CD4-positive, alpha-beta memory T cell (primary cell): ENCODE measurements at regions not wholly inside any gene's neighbourhood (a gene's known extent, or its start where the extent isn't known, plus 50 kb on each side); places are given as distances from the start of the nearest gene placed in this dataset.
"Not testable (repeated sequence)": the region's sequence is repeated elsewhere in the genome, so short reads cannot be mapped to it uniquely, and the experiment has no call there.

ENCODE experiments used
- CTCF ChIA-PET: fragments of 350-600 bp; sonication (Branson Sonifier 250); formaldehyde crosslinking; loops from one replicate; lab custom pipeline; 2021; ENCODE audit warnings: inconsistent platforms; ENCODE audit not compliant: partially characterized antibody; lab: Charles Lee
- POLR2A ChIA-PET: fragments of 350-600 bp; sonication (Branson Sonifier 250); formaldehyde crosslinking; loops from one replicate; lab custom pipeline; 2021; ENCODE audit not compliant: partially characterized antibody; lab: Charles Lee
- DNase-seq, 5 donors: peaks; one replicate each; pipeline versions ENCODE4 v3.0.0 to v3.0.0-alpha.2; 2020 to 2022; ENCODE audit warnings: mixed read lengths in 1 of 5
- H3K27ac ChIP-seq: one replicate; pipeline ENCODE4 v1.7.0; 2013; ENCODE audit warnings: low read depth, low read length
- H3K27me3 ChIP-seq: 2 replicates; pipeline ENCODE4 v1.7.0; 2013; ENCODE audit warnings: mild to moderate bottlenecking, low read length, moderate library complexity; ENCODE audit not compliant: insufficient read depth
- H3K36me3 ChIP-seq: 2 replicates; pipeline ENCODE4 v1.7.0; 2013; ENCODE audit warnings: mild to moderate bottlenecking, low read length, moderate library complexity; ENCODE audit not compliant: insufficient read depth
- H3K4me1 ChIP-seq: 2 replicates; pipeline ENCODE4 v1.7.0; 2013; ENCODE audit warnings: mild to moderate bottlenecking, low read length, moderate library complexity; ENCODE audit not compliant: insufficient read depth
- H3K4me3 ChIP-seq, 2 donors: one replicate each; pipeline ENCODE4 v1.7.0; 2013; ENCODE audit warnings: low read length in 2 of 2, mild to moderate bottlenecking in 1 of 2
- H3K9me3 ChIP-seq, 2 donors: one replicate each; pipeline ENCODE4 v1.7.0; 2013; ENCODE audit warnings: low read length in 2 of 2, control low read depth in 1 of 2; ENCODE audit not compliant: control insufficient read depth in 1 of 2
- H3K27ac Mint-ChIP-seq, 7 donors: one replicate each; pipeline ENCODE4 v1.8.0; 2020 to 2021; ENCODE audit warnings: mixed read lengths in 7 of 7, mild to moderate bottlenecking in 6 of 7, inconsistent platforms in 3 of 7, moderate library complexity in 3 of 7
- H3K27me3 Mint-ChIP-seq, 2 donors: one replicate each; pipeline ENCODE4 v1.8.0; 2020 to 2021; ENCODE audit warnings: mixed read lengths in 2 of 2
- H3K36me3 Mint-ChIP-seq, 2 donors: one replicate each; pipeline ENCODE4 v1.8.0; 2020 to 2021; ENCODE audit warnings: mixed read lengths in 2 of 2, inconsistent platforms in 1 of 2, mild to moderate bottlenecking in 1 of 2
- H3K4me1 Mint-ChIP-seq, 4 donors: one replicate each; pipeline ENCODE4 v1.8.0; 2020 to 2021; ENCODE audit warnings: mixed read lengths in 4 of 4, mild to moderate bottlenecking in 1 of 4
- H3K4me3 Mint-ChIP-seq, 8 donors: one replicate each; pipeline ENCODE4 v1.8.0; 2020 to 2021; ENCODE audit warnings: mixed read lengths in 8 of 8, mild to moderate bottlenecking in 7 of 8, moderate library complexity in 6 of 8, inconsistent platforms in 3 of 8
- H3K9me3 Mint-ChIP-seq, 8 donors: one replicate each; pipeline ENCODE4 v1.8.0; 2020 to 2021; ENCODE audit warnings: mixed read lengths in 8 of 8, mild to moderate bottlenecking in 5 of 8, inconsistent platforms in 3 of 8, moderate library complexity in 1 of 8
- intact Hi-C: fragments of 100-400 bp; cut with micrococcal nuclease; formaldehyde crosslinking; loops from one replicate; pipeline ENCODE4 v1.15.1; 2023

- Mint-ChIP-seq H3K4me3 (no peak overlapping the region), H3K4me1 (no peaks in the 10 kb centered on the region), H3K27ac (no peak overlapping the region), H3K27me3 (no peaks in the 10 kb centered on the region), H3K9me3 (peaks cover 0 to 6% (median 2%) of the 10 kb centered on the region in 8 donors), H3K36me3 (no peaks in the 10 kb centered on the region)
- DNase-seq: no peak
- Histone ChIP-seq H3K9me3 (no peaks in the 10 kb centered on the region), H3K36me3 (no peaks in the 10 kb centered on the region), H3K27me3 (no peaks in the 10 kb centered on the region), H3K27ac (no peak overlapping the region), H3K4me3 (no peak overlapping the region), H3K4me1 (no peaks in the 10 kb centered on the region)
- ChIA-PET CTCF (no interaction called here), POLR2A (no interaction called here)
- intact Hi-C loops: no loop called here
These were observed 137.5 kb upstream of the TRPC6 start for GRCh38 chr11:101721270-101721669.

- H3K27me3 Mint-ChIP-seq: no peaks in the 10 kb centered on the region
- H3K9me3 Mint-ChIP-seq: peaks cover 0 to 6% (median 3%) of the 10 kb centered on the region in 8 donors
- POLR2A ChIA-PET: no interaction called here
- no peak overlapping the region for H3K4me3 Mint-ChIP-seq
- H3K9me3 ChIP-seq: no peaks in the 10 kb centered on the region
- no peak overlapping the region for H3K27ac Mint-ChIP-seq
- no peaks in the 10 kb centered on the region for H3K36me3 Mint-ChIP-seq
- CTCF ChIA-PET: no interaction called here
- no peaks in the 10 kb centered on the region for H3K27me3 ChIP-seq
- H3K27ac ChIP-seq: no peak overlapping the region
- no peak for DNase-seq
- no peaks in the 10 kb centered on the region for H3K36me3 ChIP-seq
- H3K4me1 Mint-ChIP-seq: no peaks in the 10 kb centered on the region
- intact Hi-C loops: no loop called here
- H3K4me1 ChIP-seq: no peaks in the 10 kb centered on the region
- H3K4me3 ChIP-seq: no peak overlapping the region
These were observed 134.6 kb upstream of the TRPC6 start for GRCh38 chr11:101718402-101718801.

GRCh38 chr11:101717619-101718018, 133.8 kb upstream of the TRPC6 start:
- CTCF ChIA-PET: no interaction called here
- Histone ChIP-seq H3K9me3 (no peaks in the 10 kb centered on the region), H3K36me3 (no peaks in the 10 kb centered on the region), H3K27me3 (no peaks in the 10 kb centered on the region), H3K27ac (no peak overlapping the region), H3K4me3 (no peak overlapping the region), H3K4me1 (no peaks in the 10 kb centered on the region)
- H3K4me1 Mint-ChIP-seq: no peaks in the 10 kb centered on the region
- POLR2A ChIA-PET: no interaction called here
- no peak for DNase-seq
- H3K27me3 Mint-ChIP-seq: no peaks in the 10 kb centered on the region
- H3K27ac Mint-ChIP-seq: no peak overlapping the region
- H3K4me3 Mint-ChIP-seq: no peak overlapping the region
- H3K36me3 Mint-ChIP-seq: no peaks in the 10 kb centered on the region
- intact Hi-C loops: no loop called here
- peaks cover 0 to 6% (median 4%) of the 10 kb centered on the region in 8 donors for H3K9me3 Mint-ChIP-seq

- POLR2A ChIA-PET: no interaction called here
- H3K4me1 ChIP-seq: no peaks in the 10 kb centered on the region
- no peaks in the 10 kb centered on the region for H3K36me3 Mint-ChIP-seq
- intact Hi-C loops: no loop called here
- no peak overlapping the region for H3K27ac ChIP-seq
- H3K27me3 ChIP-seq: no peaks in the 10 kb centered on the region
- H3K4me3 Mint-ChIP-seq: no peak overlapping the region
- DNase-seq: no peak
- H3K4me1 Mint-ChIP-seq: no peaks in the 10 kb centered on the region
- no peaks in the 10 kb centered on the region for H3K9me3 ChIP-seq
- CTCF ChIA-PET: no interaction called here
- peaks cover 0 to 9% (median 4%) of the 10 kb centered on the region in 8 donors for H3K9me3 Mint-ChIP-seq
- H3K27ac Mint-ChIP-seq: no peak overlapping the region
- no peaks in the 10 kb centered on the region for H3K27me3 Mint-ChIP-seq
- H3K4me3 ChIP-seq: no peak overlapping the region
- H3K36me3 ChIP-seq: no peaks in the 10 kb centered on the region
These were observed 131.5 kb upstream of the TRPC6 start for GRCh38 chr11:101715281-101715680.

- Mint-ChIP-seq H3K27ac (no peak overlapping the region), H3K9me3 (peaks cover 0 to 8% (median 4%) of the 10 kb centered on the region in 8 donors), H3K4me3 (no peak overlapping the region), H3K36me3 (no peaks in the 10 kb centered on the region), H3K27me3 (no peaks in the 10 kb centered on the region), H3K4me1 (no peaks in the 10 kb centered on the region)
- DNase-seq: no peak
- Histone ChIP-seq H3K36me3 (no peaks in the 10 kb centered on the region), H3K4me1 (no peaks in the 10 kb centered on the region), H3K27me3 (no peaks in the 10 kb centered on the region), H3K9me3 (no peaks in the 10 kb centered on the region), H3K4me3 (no peak overlapping the region), H3K27ac (no peak overlapping the region)
- POLR2A ChIA-PET: no interaction called here
- intact Hi-C loops: no loop called here
- CTCF ChIA-PET: interaction anchor here (1.2 kb wide), 1 partner anchor 19 kb away, joined by 3 read pairs; no protein-coding TSS in a partner anchor
These were observed 123.7 kb upstream of the TRPC6 start for GRCh38 chr11:101707477-101707876.

GRCh38 chr11:101706541-101706940, 122.7 kb upstream of the TRPC6 start:
- Histone ChIP-seq H3K36me3 (no peaks in the 10 kb centered on the region), H3K4me3 (no peak overlapping the region), H3K27ac (no peak overlapping the region), H3K9me3 (no peaks in the 10 kb centered on the region), H3K4me1 (no peaks in the 10 kb centered on the region), H3K27me3 (no peaks in the 10 kb centered on the region)
- Mint-ChIP-seq H3K36me3 (no peaks in the 10 kb centered on the region), H3K4me1 (no peaks in the 10 kb centered on the region), H3K9me3 (peaks cover 0 to 8% (median 3%) of the 10 kb centered on the region in 8 donors), H3K4me3 (no peak overlapping the region), H3K27me3 (no peaks in the 10 kb centered on the region), H3K27ac (no peak overlapping the region)
- intact Hi-C loops: no loop called here
- ChIA-PET POLR2A (no interaction called here), CTCF (no interaction called here)
- no peak for DNase-seq

GRCh38 chr11:101705972-101706371, 122.2 kb upstream of the TRPC6 start:
- Histone ChIP-seq H3K36me3 (no peaks in the 10 kb centered on the region), H3K4me1 (no peaks in the 10 kb centered on the region), H3K27me3 (no peaks in the 10 kb centered on the region), H3K9me3 (no peaks in the 10 kb centered on the region), H3K4me3 (no peak overlapping the region), H3K27ac (no peak overlapping the region)
- DNase-seq: no peak
- H3K36me3 Mint-ChIP-seq: no peaks in the 10 kb centered on the region
- ChIA-PET POLR2A (no interaction called here), CTCF (interaction anchor here (2.3 kb wide), 1 partner anchor 12 kb away, joined by 4 read pairs; no protein-coding TSS in a partner anchor)
- no peaks in the 10 kb centered on the region for H3K27me3 Mint-ChIP-seq
- intact Hi-C loops: no loop called here
- H3K4me1 Mint-ChIP-seq: no peaks in the 10 kb centered on the region
- peaks cover 0 to 8% (median 2%) of the 10 kb centered on the region in 8 donors for H3K9me3 Mint-ChIP-seq
- no peak overlapping the region for H3K4me3 Mint-ChIP-seq
- no peak overlapping the region for H3K27ac Mint-ChIP-seq

GRCh38 chr11:101694869-101695268, 111.1 kb upstream of the TRPC6 start:
- H3K36me3 ChIP-seq, H3K27me3 Mint-ChIP-seq, intact Hi-C loops, H3K4me3 Mint-ChIP-seq, H3K4me3 ChIP-seq, H3K4me1 Mint-ChIP-seq, H3K27ac ChIP-seq, H3K4me1 ChIP-seq, DNase-seq, H3K9me3 Mint-ChIP-seq, H3K27ac Mint-ChIP-seq, H3K9me3 ChIP-seq, H3K36me3 Mint-ChIP-seq, POLR2A ChIA-PET, H3K27me3 ChIP-seq: not testable (repeated sequence)
- CTCF ChIA-PET: interaction anchor here (1.1 kb wide), 1 partner anchor 10 kb away, joined by 4 read pairs; no protein-coding TSS in a partner anchor
